ENCODE measurements at regions not wholly inside any gene's neighbourhood (a gene's known extent, or its start where the extent isn't known, plus 50 kb on each side); places are given as distances from the start of the nearest gene placed in this dataset.

DNA sequence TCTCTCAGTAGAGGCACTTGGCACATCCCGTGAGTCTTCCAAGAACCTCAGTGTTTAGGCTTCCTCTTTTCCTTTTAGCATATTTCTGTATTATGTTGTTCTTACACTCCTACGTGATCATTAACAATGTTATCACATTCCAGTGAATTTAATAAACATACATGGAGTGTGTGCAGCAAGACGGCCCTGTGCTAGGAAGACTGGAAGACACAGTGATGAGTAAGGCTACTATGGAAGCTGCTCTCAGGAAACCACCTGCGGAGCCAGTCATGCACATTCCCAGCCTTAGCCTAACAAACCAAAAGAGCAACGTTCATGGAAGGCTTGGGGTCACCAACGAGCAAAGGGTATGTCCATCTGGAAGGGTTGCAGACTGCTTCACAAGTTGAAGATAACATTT is 103.4 kb downstream of the ETAA1 start:
- TF ChIP-seq CTCF (IDR thresholded peaks at IDR 0.05; ENCODE audit: borderline replicate concordance, extremely low read depth, low read length, poor library complexity, severe bottlenecking): no peak
- no peak for TF ChIP-seq EZH2 (IDR thresholded peaks at IDR 0.05; ENCODE audit: borderline replicate concordance, low read depth, low read length, severe bottlenecking)

Measured in DND-41 (cell line).